ENCODE measurements at regions not wholly inside any gene's neighbourhood (a gene's known extent, or its start where the extent isn't known, plus 50 kb on each side); places are given as distances from the start of the nearest gene placed in this dataset.
"Not testable (repeated sequence)": the region's sequence is repeated elsewhere in the genome, so short reads cannot be mapped to it uniquely, and the experiment has no call there.

DNA sequence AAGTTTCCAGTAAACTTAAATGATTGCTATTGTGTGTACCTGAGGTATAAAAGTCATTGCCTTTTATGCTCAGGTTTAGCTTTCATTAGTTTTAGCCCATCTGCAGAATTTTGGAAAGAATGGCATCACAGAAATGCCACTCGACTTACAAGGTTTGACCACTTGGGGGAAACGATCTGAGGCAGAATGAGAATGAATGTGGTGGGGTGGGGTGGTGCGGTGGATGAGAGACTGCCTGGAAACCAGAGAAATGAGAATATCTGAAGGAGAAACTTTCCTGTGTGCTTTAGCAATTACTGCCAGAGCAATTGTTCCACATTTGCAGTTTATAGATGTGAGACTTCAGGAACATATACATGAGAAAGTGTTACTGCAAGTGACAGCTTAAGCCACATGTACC lies 225.4 kb upstream of the PDE3A start:
- ChIA-PET CTCF (interaction anchor here (0.9 to 1.8 kb wide), 5 partner anchors 9 to 401 kb away, joined by 3 to 4 read pairs (median 3); no protein-coding TSS in a partner anchor), POLR2A (no interaction called here)
- no peak for DNase-seq (ENCODE audit: extremely low spot score)
- TF ChIP-seq, protein P1, sequence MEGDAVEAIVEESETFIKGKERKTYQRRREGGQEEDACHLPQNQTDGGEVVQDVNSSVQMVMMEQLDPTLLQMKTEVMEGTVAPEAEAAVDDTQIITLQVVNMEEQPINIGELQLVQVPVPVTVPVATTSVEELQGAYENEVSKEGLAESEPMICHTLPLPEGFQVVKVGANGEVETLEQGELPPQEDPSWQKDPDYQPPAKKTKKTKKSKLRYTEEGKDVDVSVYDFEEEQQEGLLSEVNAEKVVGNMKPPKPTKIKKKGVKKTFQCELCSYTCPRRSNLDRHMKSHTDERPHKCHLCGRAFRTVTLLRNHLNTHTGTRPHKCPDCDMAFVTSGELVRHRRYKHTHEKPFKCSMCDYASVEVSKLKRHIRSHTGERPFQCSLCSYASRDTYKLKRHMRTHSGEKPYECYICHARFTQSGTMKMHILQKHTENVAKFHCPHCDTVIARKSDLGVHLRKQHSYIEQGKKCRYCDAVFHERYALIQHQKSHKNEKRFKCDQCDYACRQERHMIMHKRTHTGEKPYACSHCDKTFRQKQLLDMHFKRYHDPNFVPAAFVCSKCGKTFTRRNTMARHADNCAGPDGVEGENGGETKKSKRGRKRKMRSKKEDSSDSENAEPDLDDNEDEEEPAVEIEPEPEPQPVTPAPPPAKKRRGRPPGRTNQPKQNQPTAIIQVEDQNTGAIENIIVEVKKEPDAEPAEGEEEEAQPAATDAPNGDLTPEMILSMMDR (IDR thresholded peaks at IDR 0.05; ENCODE audit: control extremely low read depth, extremely low read depth, low read depth, missing control alignments): peak; percentile 14

DNA sequence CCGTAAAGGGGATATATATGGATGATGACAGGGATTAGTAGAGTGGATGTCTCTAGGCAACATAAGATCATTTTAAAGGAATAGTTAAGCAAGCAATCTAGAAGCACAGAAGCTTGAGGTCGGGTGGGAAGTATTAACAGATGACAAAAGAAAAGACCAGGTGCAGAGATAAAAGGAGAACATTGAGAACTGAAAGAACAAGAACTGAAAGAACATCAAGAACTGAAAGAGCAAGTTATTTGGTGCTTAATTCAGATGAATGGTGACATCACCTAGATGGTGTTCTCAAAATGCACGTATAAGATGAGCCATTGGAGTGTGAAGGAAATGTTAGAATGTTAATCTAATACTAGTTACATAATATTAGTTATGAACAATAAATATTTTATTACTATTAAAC lies 224.0 kb upstream of the PDE3A start:
- ChIA-PET POLR2A (no interaction called here), CTCF (interaction anchor here (1.3 to 1.4 kb wide), 2 partner anchors 8 to 12 kb away, joined by 3 to 4 read pairs; no protein-coding TSS in a partner anchor)
- DNase-seq (ENCODE audit: extremely low spot score): peak; percentile 8
- TF ChIP-seq, protein P1 (IDR thresholded peaks at IDR 0.05; ENCODE audit: control extremely low read depth, extremely low read depth, low read depth, missing control alignments): no peak

DNA sequence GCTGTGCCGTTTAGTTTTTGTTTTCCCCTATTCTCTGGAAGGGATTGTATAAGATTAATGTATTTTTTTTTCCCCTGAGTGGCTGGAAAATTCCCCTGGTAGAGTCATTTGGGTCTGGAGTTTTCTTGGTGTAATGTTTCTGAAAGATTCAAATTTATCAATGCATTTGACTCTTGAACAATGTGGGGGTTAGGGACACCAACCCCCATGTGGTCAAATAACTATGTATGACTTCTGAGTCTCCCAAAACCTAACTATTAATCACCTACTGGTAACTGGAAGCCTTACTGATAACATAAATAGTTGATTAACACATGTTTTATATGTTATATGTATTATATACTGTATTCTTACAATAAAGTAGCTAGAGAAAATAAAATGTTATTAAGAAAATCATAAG lies 220.1 kb upstream of the PDE3A start:
- TF ChIP-seq, protein P1 (IDR thresholded peaks at IDR 0.05; ENCODE audit: control extremely low read depth, extremely low read depth, low read depth, missing control alignments): no peak
- ChIA-PET POLR2A (no interaction called here), CTCF (interaction anchor here (1.0 kb wide), 1 partner anchor 11 kb away, joined by 3 read pairs; no protein-coding TSS in a partner anchor)
- no peak for DNase-seq (ENCODE audit: extremely low spot score)

DNA sequence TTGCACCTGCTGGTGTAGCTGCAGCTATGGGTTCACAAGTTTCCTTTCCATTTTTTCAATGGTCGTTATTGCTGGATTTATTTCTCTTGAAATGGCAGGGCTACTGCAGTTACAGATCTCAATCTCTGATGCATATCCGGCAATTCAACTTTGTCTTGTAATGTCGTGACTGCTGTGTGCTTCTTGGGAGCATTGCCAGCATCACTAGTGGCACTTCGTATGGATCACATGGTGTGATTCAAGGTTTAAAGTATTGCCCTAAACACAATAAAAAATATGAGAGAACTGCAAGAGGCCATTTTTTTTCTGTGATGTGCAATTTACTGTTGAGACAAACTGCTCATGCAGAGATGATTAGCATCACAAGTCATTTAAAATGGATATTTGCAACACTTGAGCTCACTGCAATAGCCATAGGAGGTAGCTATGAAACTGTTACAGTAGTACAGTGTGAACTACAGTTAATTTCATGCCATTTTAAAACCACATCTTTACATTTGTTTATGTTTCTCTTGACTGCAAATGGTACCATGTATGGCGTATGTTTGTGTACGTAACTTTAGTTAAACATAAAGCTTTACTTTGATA lies 217.4 kb upstream of the PDE3A start:
- TF ChIP-seq, protein P1 (IDR thresholded peaks at IDR 0.05; ENCODE audit: control extremely low read depth, extremely low read depth, low read depth, missing control alignments): no peak
- ChIA-PET CTCF (interaction anchor here (0.8 to 1.2 kb wide), 2 partner anchors 10 to 12 kb away, joined by 3 read pairs; no protein-coding TSS in a partner anchor), POLR2A (no interaction called here)
- DNase-seq (ENCODE audit: extremely low spot score): no peak

DNA sequence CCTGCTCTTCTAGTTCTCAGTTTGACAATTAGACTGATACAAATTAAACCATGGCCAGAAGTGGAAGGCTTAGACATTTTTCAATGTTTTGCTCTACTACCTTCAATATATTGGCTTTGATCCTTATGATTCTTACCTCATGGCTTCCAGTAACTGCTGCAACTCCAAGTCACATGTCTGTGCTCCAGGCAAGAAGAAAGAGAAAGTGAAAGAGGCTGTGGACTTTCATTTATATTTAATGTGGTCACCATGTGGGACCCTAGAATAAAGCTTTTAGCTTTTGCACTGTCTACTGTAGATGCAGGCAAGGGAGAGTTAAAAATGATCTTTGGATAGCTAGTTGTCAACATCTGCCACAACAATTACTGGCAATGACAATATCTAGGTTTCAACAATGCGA lies 214.3 kb upstream of the PDE3A start:
- TF ChIP-seq, protein P1 (IDR thresholded peaks at IDR 0.05; ENCODE audit: control extremely low read depth, extremely low read depth, low read depth, missing control alignments): no peak
- ChIA-PET CTCF (interaction anchor here (0.7 kb wide), 1 partner anchor 10 kb away, joined by 4 read pairs; no protein-coding TSS in a partner anchor), POLR2A (no interaction called here)
- no peak for DNase-seq (ENCODE audit: extremely low spot score)

DNA sequence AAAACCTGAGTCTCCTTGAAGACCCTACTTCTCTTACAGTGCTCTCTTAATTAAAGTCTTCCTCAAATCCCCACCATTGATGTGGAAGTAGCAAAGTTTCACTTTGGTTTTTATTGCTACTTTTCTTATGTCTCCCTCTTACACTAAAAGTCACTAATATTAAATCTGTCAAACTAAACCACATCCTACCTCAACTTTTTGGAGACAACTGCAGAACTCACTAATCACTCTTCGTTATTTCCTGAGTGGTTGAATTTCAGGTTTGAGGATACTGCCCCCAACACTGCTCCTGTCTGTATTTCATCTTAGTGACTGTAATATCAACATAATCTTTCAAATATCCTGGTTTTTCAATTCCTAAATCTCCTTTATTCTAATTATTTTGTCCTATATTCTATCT lies 213.0 kb upstream of the PDE3A start:
- DNase-seq (ENCODE audit: extremely low spot score): no peak
- CTCF ChIA-PET: no interaction called here
- TF ChIP-seq, protein P1 (IDR thresholded peaks at IDR 0.05; ENCODE audit: control extremely low read depth, extremely low read depth, low read depth, missing control alignments): no peak
- POLR2A ChIA-PET: no interaction called here

DNA sequence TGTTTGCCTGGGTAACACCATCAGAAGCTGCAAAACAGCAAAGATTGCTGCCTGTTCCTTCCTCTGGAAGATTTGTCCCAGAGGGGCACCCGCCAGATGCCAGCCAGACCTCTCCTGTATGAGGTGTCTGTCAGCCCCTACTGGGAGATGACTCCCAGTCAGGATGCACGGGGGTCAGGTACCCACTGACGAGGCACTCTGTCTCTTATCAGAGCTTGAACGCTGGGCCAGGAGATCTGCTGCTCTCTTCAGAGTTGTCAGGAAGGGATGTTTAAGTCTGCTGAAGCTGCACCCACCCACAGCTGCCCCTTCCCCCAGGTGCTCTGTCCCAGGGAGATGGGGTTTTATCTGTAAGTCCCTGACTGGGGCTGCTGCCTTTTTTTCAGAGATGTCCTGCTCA lies 207.4 kb upstream of the PDE3A start:
- CTCF ChIA-PET; DNase-seq (ENCODE audit: extremely low spot score); POLR2A ChIA-PET: not testable (repeated sequence)

All from GM10248 (cell line).